Fibroblast of peridontal ligament (primary cell): ENCODE measurements at regions not wholly inside any gene's neighbourhood (a gene's known extent, or its start where the extent isn't known, plus 50 kb on each side); places are given as distances from the start of the nearest gene placed in this dataset.

Experiments
- DNase-seq: peaks from one replicate; pipeline ENCODE4 v3.0.0-alpha.2; 2010; ENCODE audit errors: extremely low read depth

GRCh38 chr5:155416765-155417164, 403.2 kb downstream of the KIF4B start:
- DNase-seq = no peak

GRCh38 chr5:155418960-155419579, 405.5 kb downstream of the KIF4B start:
- no peak for DNase-seq

GRCh38 chr5:155430192-155430591, 416.6 kb downstream of the KIF4B start:
- DNase-seq = no peak

GRCh38 chr5:155434267-155434666, 420.7 kb downstream of the KIF4B start:
- no peak for DNase-seq

GRCh38 chr5:155434681-155435080, 421.1 kb downstream of the KIF4B start:
- no peak for DNase-seq

DNA sequence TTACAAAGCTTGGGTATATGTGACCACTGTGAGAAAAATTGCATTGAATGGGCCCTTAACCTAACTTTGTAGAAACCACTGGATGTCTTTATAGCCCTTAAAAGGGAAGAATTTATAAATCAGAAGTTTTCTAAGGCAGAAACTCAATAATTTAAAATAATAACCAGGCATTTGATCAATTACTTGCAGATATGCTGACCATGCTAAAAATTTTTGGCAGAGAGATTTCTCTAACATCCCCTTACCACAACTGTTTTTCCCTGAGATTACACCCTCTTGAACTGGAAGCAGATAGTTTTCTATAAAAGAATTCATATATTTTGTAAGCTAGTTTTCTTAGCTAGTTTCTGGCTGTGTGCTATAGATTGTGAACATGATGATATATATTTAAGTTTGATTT, 428.3 kb downstream of the KIF4B start:
- no peak for DNase-seq

DNA sequence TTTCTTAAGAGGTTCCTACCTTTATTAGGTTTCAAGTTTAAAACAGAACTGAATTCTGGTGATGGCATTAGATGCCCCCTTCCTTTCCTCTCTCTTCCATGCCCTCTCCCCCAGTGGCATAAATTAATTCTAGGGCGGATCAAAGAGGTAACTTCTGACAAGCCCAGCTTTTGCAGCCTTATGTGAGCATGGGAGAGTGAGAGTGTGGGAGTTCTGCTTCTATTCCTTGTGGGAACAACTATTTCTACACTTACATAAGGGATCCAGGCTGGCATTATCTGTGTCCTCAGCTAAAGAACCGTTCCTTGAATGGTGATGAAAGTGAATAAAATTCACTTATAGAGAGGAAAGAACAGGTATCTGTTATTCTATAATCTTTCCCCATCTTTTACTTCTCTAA, 437.6 kb downstream of the KIF4B start:
- DNase-seq = no peak

DNA sequence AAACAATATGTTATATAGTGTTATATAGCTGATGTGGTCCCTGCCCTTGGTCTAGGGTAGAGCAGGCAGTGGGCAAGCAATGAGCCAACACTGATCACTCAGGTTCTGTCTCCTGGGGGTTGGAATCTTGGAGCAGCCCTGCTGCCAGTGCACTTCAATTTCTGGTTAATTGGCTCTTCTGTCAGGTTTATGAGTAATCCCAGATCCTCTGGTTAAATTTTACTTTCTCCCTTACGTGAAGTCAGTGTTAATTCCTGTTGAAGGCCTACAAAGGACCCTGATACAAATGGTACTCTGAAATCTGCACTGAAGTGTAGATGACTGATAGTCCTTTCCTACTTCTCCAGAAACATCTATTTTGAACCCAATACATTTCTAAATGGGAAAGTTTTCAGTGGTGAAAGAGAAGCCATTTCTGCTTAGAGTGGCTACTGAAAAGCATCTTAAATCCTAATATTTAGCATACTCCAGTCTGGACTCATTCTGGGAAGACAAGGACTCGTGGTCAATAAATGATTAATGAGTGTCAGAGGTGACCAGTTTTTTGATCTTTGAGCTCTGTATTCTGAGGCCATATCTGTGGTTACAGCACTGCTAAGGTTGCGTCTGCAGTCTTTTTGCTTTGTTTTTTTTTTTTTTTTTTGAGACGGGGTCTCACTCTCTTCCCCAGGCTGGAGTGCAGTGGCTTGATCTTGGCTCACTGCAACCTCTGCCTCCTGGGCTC, 442.4 kb downstream of the KIF4B start:
- no peak for DNase-seq

DNA sequence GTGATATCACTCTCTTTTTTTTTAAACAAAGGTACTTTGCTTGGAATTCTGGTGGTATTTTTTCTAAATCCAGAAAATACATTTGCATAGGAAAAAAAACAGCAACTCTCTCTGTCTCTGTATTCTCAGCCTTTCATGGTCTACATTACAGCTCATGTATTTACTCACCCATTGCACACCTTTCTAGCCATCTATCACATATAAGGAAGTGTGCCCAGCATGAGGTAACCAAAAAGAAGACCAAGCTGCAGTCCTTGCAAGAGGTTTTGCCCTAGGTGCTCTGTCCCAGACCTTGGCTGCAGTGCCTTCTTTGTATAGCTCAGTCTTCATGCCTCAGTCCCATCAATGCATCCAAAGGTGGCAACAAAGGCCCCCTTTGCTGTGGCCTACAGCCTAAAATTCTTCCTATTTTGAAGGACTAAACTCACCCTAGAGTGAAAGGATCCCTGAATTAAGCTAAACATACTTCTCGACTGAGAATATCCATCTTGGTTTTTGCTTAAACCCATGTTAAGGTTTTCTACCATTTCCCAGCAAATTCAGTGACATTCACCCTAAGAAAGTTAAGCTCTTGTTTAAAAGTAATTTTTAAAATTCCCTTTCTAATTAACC, 446.4 kb downstream of the KIF4B start:
- DNase-seq = no peak

- DNase-seq = no peak
These were observed 447.0 kb downstream of the KIF4B start for GRCh38 chr5:155460501-155460931.

DNA sequence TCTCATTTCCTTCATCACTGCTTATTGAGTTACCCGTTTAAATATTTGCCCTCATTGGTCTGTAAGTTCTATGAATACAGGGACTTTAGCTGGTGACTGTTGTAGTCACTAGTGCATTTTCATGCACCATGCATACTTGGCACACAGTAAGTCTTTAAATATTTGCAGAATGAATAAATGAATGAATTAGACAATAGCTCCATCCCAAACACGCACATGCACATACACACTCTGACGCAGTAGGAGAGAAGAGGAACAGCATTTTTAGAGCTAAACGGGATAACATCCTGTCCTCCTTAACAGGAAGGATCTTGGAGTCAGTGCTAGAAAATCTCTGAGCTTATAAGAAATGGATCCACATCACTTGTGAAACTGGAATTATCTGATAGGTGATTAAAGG, 447.7 kb downstream of the KIF4B start:
- no peak for DNase-seq

DNA sequence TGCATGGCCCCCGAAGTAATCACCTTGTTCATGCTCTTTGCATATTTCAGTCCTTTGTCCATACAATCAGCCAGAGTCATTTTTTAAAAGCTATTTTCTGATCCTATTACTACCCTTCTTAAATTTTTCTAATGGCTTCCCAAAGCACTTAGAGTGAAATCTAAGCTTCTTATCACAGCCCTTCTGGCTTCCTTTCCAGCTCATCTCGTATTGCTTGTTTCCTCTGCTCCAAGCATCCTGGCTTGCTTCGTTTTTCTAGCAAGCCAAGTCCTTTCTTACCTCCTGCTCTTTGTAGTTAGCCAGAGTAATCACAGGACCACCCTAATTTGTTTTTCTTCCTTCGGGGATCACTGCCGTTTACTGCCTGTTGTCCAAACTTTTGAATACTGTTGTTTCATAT, 453.3 kb downstream of the KIF4B start:
- no peak for DNase-seq

DNA sequence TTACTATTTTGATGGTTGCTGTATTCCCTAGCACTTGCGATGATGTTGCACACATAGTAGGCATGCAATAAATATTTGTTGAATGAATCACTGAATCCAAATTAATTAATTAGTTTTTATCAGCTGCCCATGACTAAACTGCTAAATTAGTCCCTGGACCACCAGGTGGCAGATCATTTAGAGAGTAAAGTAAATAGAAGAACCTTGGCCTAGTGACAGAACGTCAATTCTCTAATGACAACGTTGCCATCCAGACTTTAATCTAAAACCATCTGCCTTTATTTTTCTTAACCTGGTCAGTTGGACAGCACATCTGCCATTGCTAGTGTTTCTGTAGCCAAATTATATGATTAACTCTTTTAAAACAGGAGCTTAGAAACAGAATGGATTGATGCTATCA, 457.5 kb downstream of the KIF4B start:
- no peak for DNase-seq

DNA sequence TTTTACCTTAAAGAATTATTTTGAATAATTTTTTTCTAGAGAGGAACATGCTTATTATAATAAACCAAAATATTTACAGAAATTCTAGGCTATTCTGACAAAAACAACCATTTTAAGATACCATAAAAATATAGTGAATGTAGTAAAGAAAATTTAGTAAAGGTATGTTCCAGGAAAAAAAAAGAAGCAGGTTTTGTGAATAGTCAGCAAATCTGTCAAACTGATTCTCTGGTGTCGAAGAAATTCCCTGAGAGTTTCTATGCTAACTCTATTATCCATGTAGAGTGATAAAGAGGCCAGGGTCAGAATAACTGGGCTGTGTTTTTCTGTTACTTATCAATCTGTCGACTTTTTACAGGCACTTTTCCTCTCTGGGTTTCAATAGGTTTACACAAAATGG, 459.2 kb downstream of the KIF4B start:
- DNase-seq = no peak

GRCh38 chr5:155475318-155475717, 461.8 kb downstream of the KIF4B start:
- DNase-seq = no peak

- no peak for DNase-seq
These were observed 467.2 kb downstream of the KIF4B start for GRCh38 chr5:155480731-155481131.

GRCh38 chr5:155481182-155481581, 467.6 kb downstream of the KIF4B start:
- no peak for DNase-seq

- DNase-seq = no peak
These were observed 468.9 kb downstream of the KIF4B start for GRCh38 chr5:155482428-155482827.

- DNase-seq = no peak
These were observed 471.8 kb downstream of the KIF4B start for GRCh38 chr5:155485386-155485785.

GRCh38 chr5:155489949-155490348, 476.4 kb downstream of the KIF4B start:
- no peak for DNase-seq

DNA sequence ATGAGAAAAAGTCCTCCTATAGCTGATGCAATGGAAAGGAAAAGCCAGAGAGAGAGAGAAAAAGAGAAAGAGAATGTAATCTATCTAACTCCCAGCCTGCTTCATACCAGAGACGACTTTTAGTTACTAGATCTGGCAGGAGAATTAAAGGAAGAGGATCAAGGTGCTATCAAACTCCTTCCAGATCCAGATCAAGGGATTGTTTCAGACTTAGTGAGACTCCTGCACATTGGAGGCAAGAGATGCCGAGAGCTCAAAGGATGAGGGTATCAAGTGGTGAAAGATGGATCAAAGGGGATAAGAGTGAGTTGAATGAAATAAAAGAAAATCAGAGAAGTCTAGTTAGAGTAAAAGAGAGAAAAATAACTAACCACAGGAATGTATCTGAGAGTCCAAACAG, 478.6 kb downstream of the KIF4B start:
- DNase-seq = no peak

DNA sequence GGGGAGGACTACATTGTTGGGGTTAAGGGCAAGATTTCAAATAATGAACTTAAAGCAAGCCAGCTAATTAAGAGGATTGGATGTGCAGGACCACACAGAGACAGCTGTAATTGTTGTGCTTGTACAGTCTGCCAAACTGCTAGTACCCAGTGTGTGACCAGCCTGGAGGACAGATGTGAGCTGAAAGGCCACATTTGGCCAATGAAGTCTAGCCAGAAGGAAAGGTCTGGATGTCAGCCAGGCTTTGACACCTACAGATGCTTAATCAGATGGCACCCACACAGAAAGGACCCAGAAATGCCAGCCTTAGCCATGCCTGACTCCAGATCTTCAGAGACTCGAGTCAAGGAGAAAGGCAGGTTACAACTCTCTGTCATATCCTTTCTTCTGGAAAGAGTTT, 491.1 kb downstream of the KIF4B start:
- no peak for DNase-seq

GRCh38 chr5:155507363-155507762, 493.8 kb downstream of the KIF4B start:
- DNase-seq = no peak
